Stimulated activated CD4-positive, alpha-beta T cell treated with anti-CD3 and anti-CD28 coated beads, Interleukin-1b, Interleukin-23, amount 100 ng/mL, for 48 hours (primary cell): ENCODE measurements at regions not wholly inside any gene's neighbourhood (a gene's known extent, or its start where the extent isn't known, plus 50 kb on each side); places are given as distances from the start of the nearest gene placed in this dataset.

Experiments used
- DNase-seq: peaks from one replicate; pipeline ENCODE4 v3.0.0-alpha.2; 2020

- DNase-seq: no peak
These were observed 225.6 kb downstream of the AHR start for GRCh38 chr7:17523813-17524739.

GRCh38 chr7:17524746-17525145, 226.3 kb downstream of the AHR start:
- DNase-seq: no peak

GRCh38 chr7:17526621-17527020, 228.2 kb downstream of the AHR start:
- DNase-seq: no peak

- no peak for DNase-seq
These were observed 230.2 kb downstream of the AHR start for GRCh38 chr7:17528636-17529035.

- DNase-seq: no peak
These were observed 231.8 kb downstream of the AHR start for GRCh38 chr7:17530244-17530643.

- DNase-seq: no peak
These were observed 232.4 kb downstream of the AHR start for GRCh38 chr7:17530741-17531421.

- no peak for DNase-seq
These were observed 234.5 kb downstream of the AHR start for GRCh38 chr7:17532861-17533404.

- no peak for DNase-seq
These were observed 235.9 kb downstream of the AHR start for GRCh38 chr7:17534348-17534747.

- DNase-seq: no peak
These were observed 237.3 kb downstream of the AHR start for GRCh38 chr7:17535776-17536175.

- no peak for DNase-seq
These were observed 245.9 kb downstream of the AHR start for GRCh38 chr7:17544401-17544800.

GRCh38 chr7:17545348-17545747, 246.9 kb downstream of the AHR start:
- no peak for DNase-seq

- no peak for DNase-seq
These were observed 247.7 kb downstream of the AHR start for GRCh38 chr7:17546189-17546588.

GRCh38 chr7:17546592-17546991, 248.1 kb downstream of the AHR start:
- no peak for DNase-seq

GRCh38 chr7:17548014-17548653, 249.7 kb downstream of the AHR start:
- no peak for DNase-seq

- DNase-seq: no peak
These were observed 251.0 kb downstream of the AHR start for GRCh38 chr7:17549406-17549805.

- no peak for DNase-seq
These were observed 253.9 kb downstream of the AHR start for GRCh38 chr7:17552373-17552772.

- no peak for DNase-seq
These were observed 254.5 kb downstream of the AHR start for GRCh38 chr7:17552952-17553351.

- DNase-seq: no peak
These were observed 256.0 kb downstream of the AHR start for GRCh38 chr7:17554341-17555015.

GRCh38 chr7:17556247-17556956, 257.9 kb downstream of the AHR start:
- no peak for DNase-seq

- no peak for DNase-seq
These were observed 258.8 kb downstream of the AHR start for GRCh38 chr7:17557251-17557671.

- no peak for DNase-seq
These were observed 259.7 kb downstream of the AHR start for GRCh38 chr7:17558135-17558534.
